Stimulated activated CD4-positive, alpha-beta T cell treated with anti-CD3 and anti-CD28 coated beads, TNF-alpha, amount 100 ng/mL, for 24 hours (primary cell): ENCODE measurements at regions not wholly inside any gene's neighbourhood (a gene's known extent, or its start where the extent isn't known, plus 50 kb on each side); places are given as distances from the start of the nearest gene placed in this dataset.

Source experiments
- DNase-seq, 3 experiments: peaks; one replicate each; pipeline ENCODE4 v3.0.0-alpha.2; 2020; ENCODE audit warnings: low read depth in 3 of 3

GRCh38 chr13:30151388-30151787 is 156.0 kb downstream of the KATNAL1 start:
- DNase-seq: no peak

GRCh38 chr13:30149248-30149647 is 158.1 kb downstream of the KATNAL1 start:
- no peak for DNase-seq

GRCh38 chr13:30148786-30149185 is 158.6 kb downstream of the KATNAL1 start:
- DNase-seq: no peak

- DNase-seq: no peak
These were observed 159.1 kb downstream of the KATNAL1 start for GRCh38 chr13:30148171-30148754.

- DNase-seq: no peak
These were observed 159.9 kb downstream of the KATNAL1 start for GRCh38 chr13:30147421-30147820.

- no peak for DNase-seq
These were observed 160.3 kb downstream of the KATNAL1 start for GRCh38 chr13:30147015-30147414.

GRCh38 chr13:30145709-30146367 is 161.5 kb downstream of the KATNAL1 start:
- peak in 2 of 3 experiments; percentile 28 to 32 for DNase-seq

GRCh38 chr13:30143666-30144400 is 163.5 kb downstream of the KATNAL1 start:
- DNase-seq: no peak

GRCh38 chr13:30142486-30143211 is 164.7 kb downstream of the KATNAL1 start:
- DNase-seq: no peak

GRCh38 chr13:30141775-30142485 is 165.4 kb downstream of the KATNAL1 start:
- no peak for DNase-seq

- DNase-seq: no peak
These were observed 166.4 kb downstream of the KATNAL1 start for GRCh38 chr13:30140973-30141372.

GRCh38 chr13:30138511-30138910 is 168.8 kb downstream of the KATNAL1 start:
- no peak for DNase-seq

- DNase-seq: no peak
These were observed 171.5 kb downstream of the KATNAL1 start for GRCh38 chr13:30135868-30136267.

- DNase-seq: no peak
These were observed 172.0 kb downstream of the KATNAL1 start for GRCh38 chr13:30135351-30135750.

GRCh38 chr13:30134578-30134977 is 172.8 kb downstream of the KATNAL1 start:
- no peak for DNase-seq

- DNase-seq: no peak
These were observed 173.4 kb downstream of the KATNAL1 start for GRCh38 chr13:30133996-30134395.

GRCh38 chr13:30133554-30133912 is 173.8 kb downstream of the KATNAL1 start:
- DNase-seq: no peak

- peak; percentile 93 to 96 (median 96) for DNase-seq
These were observed 174.5 kb downstream of the KATNAL1 start for GRCh38 chr13:30132623-30133553.

- DNase-seq: no peak
These were observed 177.9 kb downstream of the KATNAL1 start for GRCh38 chr13:30129411-30129810.

- DNase-seq: no peak
These were observed 178.8 kb downstream of the KATNAL1 start for GRCh38 chr13:30128591-30128990.

- DNase-seq: no peak
These were observed 179.3 kb downstream of the KATNAL1 start for GRCh38 chr13:30128095-30128494.
